ENCODE measurements at regions not wholly inside any gene's neighbourhood (a gene's known extent, or its start where the extent isn't known, plus 50 kb on each side); places are given as distances from the start of the nearest gene placed in this dataset.

- intact Hi-C loops (cut with DNase I, micrococcal nuclease), result no loop called here
- DNase-seq, result no peak
- no peak for ATAC-seq
These were observed 190.6 kb upstream of the PLET1 start for GRCh38 chr11:112451250-112451649.

- peak in 1 of 2 donors; percentile 52 for DNase-seq
- intact Hi-C loops (cut with DNase I, micrococcal nuclease), result no loop called here
These were observed 193.2 kb upstream of the PLET1 start for GRCh38 chr11:112453601-112454577.

DNA sequence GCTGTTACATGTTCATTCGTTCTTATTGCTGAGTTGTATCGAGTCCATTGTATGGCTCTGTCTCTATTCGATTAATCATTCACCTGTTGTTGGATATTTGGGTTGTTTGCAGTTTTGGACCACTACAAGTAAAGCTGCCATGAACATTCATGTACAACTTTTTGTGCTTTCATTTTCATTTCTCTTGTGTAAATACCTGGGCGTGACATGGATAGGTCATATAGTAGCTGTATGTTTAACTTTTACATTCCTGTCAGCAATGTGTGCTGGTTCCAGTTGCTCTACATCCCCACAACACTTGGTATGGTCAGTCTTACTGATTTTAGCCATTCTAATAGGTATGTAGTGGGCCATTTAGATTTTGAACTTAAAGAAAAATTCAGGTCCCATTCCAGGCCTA lies 194.2 kb upstream of the PLET1 start:
- DNase-seq (no peak), ATAC-seq (peak; percentile 82)
- intact Hi-C loops (cut with DNase I, micrococcal nuclease), result no loop called here

More at GRCh38 chr11:112453601-112454577, 193.2 kb upstream of the PLET1 start:
- ATAC-seq, result peak; percentile 66

DNA sequence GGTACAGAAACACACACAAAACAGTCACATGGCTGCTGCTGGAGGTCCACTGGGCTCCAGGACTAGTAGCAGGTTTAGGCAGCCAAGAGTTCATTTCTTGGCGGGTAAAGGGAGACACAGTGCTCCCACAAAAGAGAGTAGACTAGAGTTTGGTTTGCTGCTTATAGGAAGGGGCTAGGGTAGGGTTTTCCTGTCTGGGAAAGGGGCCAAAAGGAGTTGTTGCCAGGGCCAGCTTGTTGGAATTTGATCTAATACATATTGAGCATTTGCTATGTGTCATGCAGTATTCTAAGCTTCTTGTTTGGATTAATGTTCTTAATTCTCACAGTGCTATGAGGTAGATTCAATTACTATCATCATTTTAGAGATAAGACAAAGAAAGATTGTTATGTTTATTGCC lies 195.1 kb upstream of the PLET1 start:
- ATAC-seq, result no peak
- intact Hi-C loops (cut with DNase I, micrococcal nuclease), result no loop called here
- no peak for DNase-seq

- ATAC-seq, result no peak
- intact Hi-C loops (cut with DNase I, micrococcal nuclease), result no loop called here
- DNase-seq, result no peak
These were observed 196.9 kb upstream of the PLET1 start for GRCh38 chr11:112457532-112457931.

DNA sequence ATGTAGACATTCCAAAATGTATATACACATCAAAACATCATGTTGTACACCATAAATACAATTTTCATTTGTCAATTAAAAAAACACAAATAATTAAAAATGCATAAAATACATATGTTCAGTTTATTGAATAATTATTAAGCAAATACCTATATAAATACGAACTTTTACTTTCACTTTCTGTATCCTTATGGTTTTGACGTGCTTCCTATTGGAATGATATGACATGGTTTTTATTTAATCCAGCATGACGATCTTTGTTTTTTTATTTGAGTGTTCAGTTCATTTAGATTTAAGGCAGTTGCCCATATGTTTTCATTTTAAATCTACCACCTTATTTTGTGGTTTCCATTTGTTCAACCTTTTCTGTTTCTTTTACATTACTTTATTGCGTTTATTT lies 198.3 kb upstream of the PLET1 start:
- intact Hi-C loops (cut with DNase I, micrococcal nuclease), result no loop called here
- no peak for DNase-seq
- ATAC-seq, result no peak

GRCh38 chr11:112460141-112460540 lies 199.5 kb upstream of the PLET1 start:
- DNase-seq (no peak), ATAC-seq (no peak)
- intact Hi-C loops (cut with DNase I, micrococcal nuclease), result no loop called here

GRCh38 chr11:112464949-112465348 lies 204.3 kb upstream of the PLET1 start:
- ATAC-seq, result no peak

DNA sequence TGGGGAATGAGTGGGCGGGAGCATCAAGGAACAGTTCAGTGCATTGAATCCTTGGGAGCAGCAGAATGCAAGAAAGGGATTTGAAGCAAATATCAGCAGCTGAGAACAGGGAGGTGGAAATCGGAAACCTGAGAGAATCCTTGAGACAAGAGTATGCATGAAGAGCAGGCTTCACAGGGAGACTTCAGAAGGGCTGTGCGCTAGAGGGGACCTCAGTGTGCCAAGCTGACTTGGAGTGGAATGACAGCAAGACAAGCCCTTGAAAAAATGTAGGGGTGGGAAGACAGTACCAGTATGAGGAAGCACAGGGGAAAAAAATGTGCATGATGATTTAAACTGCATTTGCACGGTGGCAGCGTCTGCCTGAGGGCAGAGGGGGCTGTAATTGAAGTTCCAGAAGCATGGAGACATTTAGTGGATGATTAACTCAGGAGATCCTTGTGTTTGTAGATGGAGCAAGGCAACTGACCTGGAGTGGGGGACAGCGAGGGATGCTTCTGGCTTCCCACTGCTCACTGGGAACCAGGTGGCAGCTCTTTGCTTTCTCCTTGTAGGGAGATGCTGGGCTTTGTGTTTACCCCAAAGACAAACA lies 204.9 kb upstream of the PLET1 start:
- DNase-seq (no peak), ATAC-seq (no peak)
- intact Hi-C loops (cut with DNase I, micrococcal nuclease), result no loop called here

More at GRCh38 chr11:112464949-112465348, 204.3 kb upstream of the PLET1 start:
- intact Hi-C loops (cut with DNase I, micrococcal nuclease), result no loop called here
- DNase-seq, result no peak

- intact Hi-C loops (cut with DNase I, micrococcal nuclease), result no loop called here
- DNase-seq (no peak), ATAC-seq (no peak)
These were observed 207.1 kb upstream of the PLET1 start for GRCh38 chr11:112467721-112468120.

DNA sequence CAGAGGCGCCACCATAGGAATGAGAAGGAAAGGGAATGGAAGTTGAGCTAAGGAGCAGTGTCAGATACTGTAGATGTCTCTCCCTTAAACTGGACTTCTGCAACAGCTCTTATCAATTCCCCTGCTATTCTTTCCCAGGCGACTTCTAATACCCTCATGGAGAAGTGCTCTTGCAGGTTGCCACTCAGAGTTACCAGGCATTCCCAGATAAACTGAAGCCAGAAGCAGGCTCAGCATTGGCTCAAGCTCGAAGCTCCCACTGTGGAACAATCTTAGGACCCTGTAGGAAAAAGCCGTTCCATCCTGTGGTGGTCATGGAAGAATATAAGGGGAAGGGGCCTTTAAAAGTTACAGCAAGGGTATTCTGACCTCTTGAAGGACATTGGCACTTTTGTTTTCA lies 208.7 kb upstream of the PLET1 start:
- intact Hi-C loops (cut with DNase I, micrococcal nuclease), result no loop called here
- DNase-seq (no peak), ATAC-seq (no peak)

- DNase-seq (no peak), ATAC-seq (no peak)
- intact Hi-C loops (cut with DNase I, micrococcal nuclease), result no loop called here
These were observed 209.7 kb upstream of the PLET1 start for GRCh38 chr11:112470355-112470754.

GRCh38 chr11:112471731-112472130 lies 211.1 kb upstream of the PLET1 start:
- DNase-seq (no peak), ATAC-seq (no peak)
- intact Hi-C loops (cut with DNase I, micrococcal nuclease), result no loop called here

- ATAC-seq (no peak), DNase-seq (no peak)
- intact Hi-C loops (cut with DNase I, micrococcal nuclease), result no loop called here
These were observed 216.5 kb upstream of the PLET1 start for GRCh38 chr11:112477152-112477551.

DNA sequence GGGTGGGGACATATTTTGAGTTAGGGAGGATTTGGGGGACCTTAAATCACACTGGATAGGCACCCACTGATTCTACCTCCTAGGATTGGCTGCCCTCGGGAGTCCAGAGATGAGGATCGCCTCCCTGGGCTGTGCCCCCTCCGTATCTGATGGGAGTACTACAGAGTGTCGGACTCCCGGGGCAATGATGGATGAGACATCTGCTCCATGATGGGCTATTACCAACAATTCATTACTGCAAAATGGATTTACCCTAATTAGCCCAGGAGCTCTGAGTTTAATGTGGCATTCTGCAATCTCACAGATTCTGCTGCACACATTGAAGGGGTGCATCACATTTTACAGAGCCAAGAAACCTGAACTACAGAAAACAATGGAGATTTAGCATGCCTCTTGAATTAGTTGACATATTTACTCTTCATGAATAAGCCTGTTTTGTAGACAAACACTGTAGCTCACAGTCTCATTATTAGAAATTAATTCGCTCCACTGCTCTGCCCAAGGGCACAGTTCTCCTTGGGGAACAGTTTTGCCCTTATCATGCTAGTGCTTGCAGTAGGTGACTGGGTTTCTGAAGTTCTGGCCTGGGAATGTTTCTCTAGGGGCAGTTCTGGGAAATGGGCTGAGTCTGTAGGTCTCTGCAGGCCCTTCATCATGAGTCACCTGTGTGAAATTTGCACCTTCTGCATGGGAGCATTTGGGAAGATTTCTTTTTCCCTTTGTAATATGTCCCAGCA lies 217.1 kb upstream of the PLET1 start:
- ATAC-seq (no peak), DNase-seq (no peak)
- intact Hi-C loops (cut with DNase I, micrococcal nuclease), result no loop called here

DNA sequence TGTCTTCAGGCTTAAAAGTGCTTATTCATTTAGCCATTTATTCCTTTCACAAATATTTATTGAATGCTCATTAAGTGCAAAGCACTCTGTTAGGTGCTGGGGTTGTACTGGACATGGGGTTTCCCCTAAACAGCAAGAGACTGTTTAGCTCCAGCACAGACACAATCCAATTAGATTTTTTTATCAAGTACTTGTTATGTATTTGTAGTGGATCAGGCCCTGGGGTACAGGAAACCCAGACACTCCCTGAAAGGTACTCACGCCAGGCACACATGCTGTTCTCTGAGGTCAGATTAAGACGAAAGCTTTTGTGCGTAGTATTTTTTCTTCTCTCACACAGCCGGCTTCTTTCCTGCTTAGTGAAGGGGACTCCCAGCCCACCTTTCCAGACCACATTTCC lies 218.1 kb upstream of the PLET1 start:
- intact Hi-C loops (cut with DNase I, micrococcal nuclease), result no loop called here
- ATAC-seq (no peak), DNase-seq (no peak)

DNA sequence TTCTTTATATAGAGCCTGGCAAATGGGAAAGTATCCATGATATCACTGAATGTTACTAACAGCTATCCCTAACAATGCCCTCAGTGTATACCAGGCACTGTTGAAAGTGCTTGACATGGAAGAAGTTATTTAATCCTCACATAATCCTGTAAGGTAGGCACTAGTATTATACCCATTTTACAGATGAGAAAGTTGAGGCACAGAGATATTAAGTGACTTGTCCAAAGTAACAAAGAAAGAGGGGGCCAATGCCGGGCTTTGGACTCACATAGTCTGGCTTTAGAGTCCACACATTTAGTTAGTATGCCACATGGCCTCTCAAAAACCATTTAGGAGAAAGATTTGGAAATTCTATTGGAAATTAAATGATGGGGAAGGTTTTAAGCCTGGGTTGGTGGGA lies 220.8 kb upstream of the PLET1 start:
- ATAC-seq (no peak), DNase-seq (no peak)
- intact Hi-C loops (cut with DNase I, micrococcal nuclease), result no loop called here

DNA sequence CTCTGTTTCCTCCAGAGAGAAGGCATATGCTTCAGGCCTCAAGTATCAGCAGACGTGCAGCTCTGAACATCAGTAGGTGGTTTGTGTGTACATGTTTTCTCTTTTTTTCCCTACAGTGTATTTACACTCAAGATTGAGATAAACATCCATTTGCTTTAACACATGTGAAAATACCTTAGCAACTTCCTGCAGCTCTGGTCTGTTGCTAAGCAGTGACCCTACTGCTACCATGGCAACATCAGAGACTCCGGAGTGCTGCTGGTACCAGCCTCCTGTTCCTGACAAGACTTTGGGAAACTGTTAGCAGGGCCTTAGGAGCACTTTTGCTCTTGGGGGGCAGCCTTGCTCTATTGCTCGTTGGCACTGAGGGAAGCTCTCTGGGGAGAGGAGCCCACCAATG lies 221.2 kb upstream of the PLET1 start:
- no peak for DNase-seq
- ATAC-seq, result no peak
- intact Hi-C loops (cut with DNase I, micrococcal nuclease), result no loop called here

- DNase-seq (no peak), ATAC-seq (no peak)
- intact Hi-C loops (cut with DNase I, micrococcal nuclease), result no loop called here
These were observed 224.6 kb upstream of the PLET1 start for GRCh38 chr11:112485280-112485679.

- intact Hi-C loops (cut with DNase I, micrococcal nuclease), result no loop called here
- DNase-seq, result no peak
- no peak for ATAC-seq
These were observed 237.2 kb upstream of the PLET1 start for GRCh38 chr11:112497826-112498225.
